GM18867 (cell line): ENCODE measurements at regions not wholly inside any gene's neighbourhood (a gene's known extent, or its start where the extent isn't known, plus 50 kb on each side); places are given as distances from the start of the nearest gene placed in this dataset.

ENCODE experiments used
- ATAC-seq: cut with Tn5 transposase; IDR thresholded peaks from one replicate; pipeline ENCODE4 v1.9.1; 2021; ENCODE audit warnings: mild to moderate bottlenecking, moderate library complexity; ENCODE audit not compliant: unreplicated experiment

- no peak for ATAC-seq
Measured at GRCh38 chr1:36650200-36651065, 167.7 kb upstream of the CSF3R start.

GRCh38 chr1:36645867-36646266 lies 163.2 kb upstream of the CSF3R start:
- no peak for ATAC-seq

- no peak for ATAC-seq
Measured at GRCh38 chr1:36644556-36644955, 161.8 kb upstream of the CSF3R start.

- ATAC-seq: no peak
Measured at GRCh38 chr1:36643371-36644270, 160.9 kb upstream of the CSF3R start.

- no peak for ATAC-seq
Measured at GRCh38 chr1:36642802-36643201, 160.1 kb upstream of the CSF3R start.

- ATAC-seq: no peak
Measured at GRCh38 chr1:36641776-36642175, 159.1 kb upstream of the CSF3R start.

GRCh38 chr1:36639461-36639860 lies 156.7 kb upstream of the CSF3R start:
- ATAC-seq: no peak

- ATAC-seq: no peak
Measured at GRCh38 chr1:36638268-36638667, 155.6 kb upstream of the CSF3R start.

GRCh38 chr1:36636206-36636605 lies 153.5 kb upstream of the CSF3R start:
- ATAC-seq: no peak

GRCh38 chr1:36635284-36635683 lies 152.6 kb upstream of the CSF3R start:
- no peak for ATAC-seq

GRCh38 chr1:36628804-36629203 lies 146.1 kb upstream of the CSF3R start:
- no peak for ATAC-seq

- no peak for ATAC-seq
Measured at GRCh38 chr1:36626435-36626834, 143.7 kb upstream of the CSF3R start.

GRCh38 chr1:36625935-36626310 lies 143.2 kb upstream of the CSF3R start:
- no peak for ATAC-seq

- ATAC-seq: no peak
Measured at GRCh38 chr1:36625253-36625934, 142.7 kb upstream of the CSF3R start.

GRCh38 chr1:36624466-36624865 lies 141.8 kb upstream of the CSF3R start:
- ATAC-seq: no peak

- no peak for ATAC-seq
Measured at GRCh38 chr1:36622741-36623648, 140.3 kb upstream of the CSF3R start.

GRCh38 chr1:36621531-36621930 lies 138.8 kb upstream of the CSF3R start:
- ATAC-seq: no peak

GRCh38 chr1:36620142-36620541 lies 137.4 kb upstream of the CSF3R start:
- no peak for ATAC-seq

GRCh38 chr1:36614991-36615390 lies 132.3 kb upstream of the CSF3R start:
- no peak for ATAC-seq

GRCh38 chr1:36614571-36614970 lies 131.9 kb upstream of the CSF3R start:
- ATAC-seq: no peak
